NOMO-1 treated with dmso at 0.1 percent for 144 hours (cell line): ENCODE measurements at regions not wholly inside any gene's neighbourhood (a gene's known extent, or its start where the extent isn't known, plus 50 kb on each side); places are given as distances from the start of the nearest gene placed in this dataset.

Experiments used
- DNase-seq: peaks from one replicate; lab custom pipeline; 2025; ENCODE audit not compliant: unreplicated experiment; lab: John Stamatoyannopoulos, UW

- no peak for DNase-seq
Observed at GRCh38 chr1:163874070-163874469, 552.3 kb downstream of the NUF2 start.

DNA sequence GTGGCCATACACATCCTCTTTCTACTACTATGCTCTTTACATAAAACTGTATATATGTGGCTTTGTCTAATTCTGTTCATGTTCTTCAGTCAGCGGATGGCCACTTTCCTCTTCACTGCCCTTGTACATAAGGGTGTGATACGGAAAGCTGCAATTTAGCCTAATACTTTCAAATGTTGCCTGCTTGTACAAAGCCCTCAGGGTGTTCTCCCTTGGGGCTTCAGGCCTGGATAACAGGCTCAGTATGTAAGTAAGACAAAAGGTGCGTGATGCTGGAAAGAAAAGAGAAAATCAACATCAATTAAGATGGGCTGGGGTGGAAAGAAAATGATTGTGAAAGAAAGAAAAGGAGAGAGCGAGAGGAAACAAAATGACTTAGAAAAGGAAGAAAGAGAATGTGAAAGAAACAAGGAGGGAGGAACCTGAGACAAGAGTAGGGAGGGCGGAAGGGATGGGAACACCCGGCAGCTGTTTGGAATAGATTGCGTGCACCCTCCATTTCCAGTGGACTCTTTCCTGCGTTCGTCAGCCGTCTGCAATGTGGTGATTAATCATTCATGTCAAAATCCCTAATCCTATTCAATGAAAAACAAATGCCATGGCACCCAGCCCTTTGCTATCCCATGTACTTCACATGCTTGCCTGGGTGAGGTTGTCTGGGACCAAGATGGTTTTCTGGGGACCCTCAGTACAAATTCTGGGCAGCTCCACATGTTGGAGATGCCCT lies 553.6 kb downstream of the NUF2 start:
- DNase-seq, result no peak

DNA sequence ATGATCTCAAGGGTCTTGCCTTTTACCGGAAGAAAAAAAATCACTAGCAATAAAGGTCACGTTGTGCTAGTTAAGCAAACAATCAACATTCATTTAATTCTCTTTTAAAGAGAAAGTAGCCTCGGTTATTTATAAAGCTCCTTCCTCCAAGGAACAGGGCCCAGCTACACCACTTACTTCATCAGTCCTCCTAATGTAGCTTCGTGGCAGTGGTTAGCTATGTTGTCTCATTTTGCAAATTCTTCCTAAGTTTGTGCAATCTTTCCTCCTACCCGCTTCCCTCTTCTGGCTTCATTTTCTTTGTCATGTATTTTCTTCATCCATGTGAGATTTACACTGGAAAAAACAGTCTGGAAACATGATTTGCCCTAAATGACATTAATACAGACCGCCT lies 554.2 kb downstream of the NUF2 start:
- no peak for DNase-seq

- no peak for DNase-seq
Observed at GRCh38 chr1:163876546-163876945, 554.8 kb downstream of the NUF2 start.

- DNase-seq, result no peak
Observed at GRCh38 chr1:163877016-163877415, 555.3 kb downstream of the NUF2 start.

DNA sequence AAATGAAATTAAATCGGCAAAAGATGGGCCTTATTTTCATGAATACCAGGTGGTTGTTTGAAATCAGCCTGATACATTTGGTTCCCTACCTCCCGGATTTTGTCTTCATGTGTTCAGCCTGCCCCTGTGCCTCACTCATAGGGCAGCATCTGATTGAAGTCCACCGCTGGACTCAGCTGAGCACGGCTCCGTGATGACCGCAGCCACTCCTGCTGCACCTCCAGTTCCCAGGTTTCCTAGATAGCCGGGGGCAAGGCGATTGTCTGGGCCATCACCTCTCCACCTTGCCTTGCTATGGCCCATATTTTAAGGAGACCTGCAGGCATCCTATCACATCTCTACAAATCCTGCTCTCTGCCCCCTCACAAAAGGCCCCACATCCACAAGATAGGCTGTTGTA lies 563.8 kb downstream of the NUF2 start:
- DNase-seq, result no peak

GRCh38 chr1:163896001-163896400 lies 574.2 kb downstream of the NUF2 start:
- no peak for DNase-seq

DNA sequence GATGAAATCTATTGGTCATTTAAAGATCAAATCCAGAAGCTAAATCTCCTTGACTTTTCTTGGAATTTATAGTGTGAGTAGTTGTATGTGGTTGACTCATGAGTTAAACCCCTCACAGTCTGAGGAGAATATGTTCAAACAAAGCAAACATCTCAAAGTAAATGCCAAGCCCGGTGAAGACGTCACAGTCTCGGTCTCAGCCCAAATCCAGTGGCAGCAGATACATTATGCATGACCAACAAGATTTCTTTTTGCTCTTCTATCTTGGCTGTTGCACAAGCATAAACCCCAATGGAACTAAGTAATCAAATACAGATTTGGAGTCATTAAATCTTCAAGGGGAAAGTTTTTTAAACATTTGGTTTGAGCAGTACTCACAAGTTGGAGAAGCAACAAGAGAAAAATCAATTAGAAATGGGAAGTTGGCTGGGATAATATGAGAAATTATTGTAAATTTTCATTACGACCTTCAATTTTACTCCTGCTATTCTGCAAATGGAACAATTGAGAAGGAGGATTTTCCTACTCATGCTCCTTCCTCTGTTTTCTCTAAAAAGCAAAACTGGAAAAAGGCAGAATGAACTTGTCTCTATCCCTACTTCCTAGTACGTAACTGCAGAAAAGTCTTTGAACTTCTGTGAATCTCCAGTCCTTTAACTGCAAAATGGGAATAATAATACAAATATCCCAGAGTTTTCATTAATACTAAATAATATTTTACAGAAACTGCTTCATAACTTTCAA lies 575.8 kb downstream of the NUF2 start:
- DNase-seq, result no peak

DNA sequence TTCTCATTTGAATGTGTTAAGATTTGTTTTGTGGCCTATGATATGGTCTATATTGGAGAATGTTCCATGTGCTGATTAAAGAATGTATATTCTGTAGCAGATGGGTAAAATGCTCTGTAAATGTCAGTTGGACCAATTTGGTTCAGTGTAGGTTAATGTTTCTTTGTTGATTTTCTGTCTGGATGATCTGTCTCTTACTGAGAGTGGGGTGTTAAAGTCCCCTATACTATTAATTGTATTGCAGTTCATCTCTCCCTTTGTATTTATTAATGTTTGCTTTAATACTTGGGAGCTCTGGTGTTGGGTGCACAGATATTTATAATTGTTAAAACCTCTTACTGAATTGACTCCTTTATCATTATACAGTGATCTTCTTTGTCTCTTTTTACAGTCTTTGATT lies 584.5 kb downstream of the NUF2 start:
- DNase-seq, result no peak

- no peak for DNase-seq
Observed at GRCh38 chr1:163912170-163912884, 590.6 kb downstream of the NUF2 start.

DNA sequence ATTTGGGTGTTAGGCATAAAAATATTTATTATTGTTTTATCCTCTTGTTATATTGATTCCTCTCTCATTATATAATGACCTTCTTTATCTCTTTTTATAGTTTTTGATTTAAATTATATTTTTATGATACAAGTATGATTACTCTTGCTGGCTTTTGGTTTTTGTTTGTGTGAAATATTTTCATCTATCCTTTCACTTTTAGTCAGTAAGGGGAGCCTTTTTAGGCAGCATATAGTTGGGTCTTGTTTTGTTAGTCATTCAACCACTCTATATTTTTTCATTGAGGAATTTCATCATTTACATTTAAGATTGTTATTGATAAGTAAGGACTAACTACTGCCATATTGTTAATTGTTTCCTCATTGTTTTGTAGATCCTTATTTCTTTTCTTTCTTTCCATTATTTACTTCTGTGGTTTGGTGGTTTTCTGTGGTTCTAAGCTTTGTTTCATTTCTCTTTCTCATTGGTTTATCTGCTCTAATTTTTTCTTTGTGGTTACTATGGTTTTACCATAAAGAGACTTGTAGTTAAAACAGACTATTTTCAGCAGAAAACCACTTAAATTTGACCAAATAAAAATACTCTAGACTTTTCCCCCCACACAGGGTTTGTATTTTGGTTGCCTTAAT lies 593.1 kb downstream of the NUF2 start:
- DNase-seq, result no peak

- DNase-seq, result no peak
Observed at GRCh38 chr1:163922743-163923201, 601.0 kb downstream of the NUF2 start.

- no peak for DNase-seq
Observed at GRCh38 chr1:163924041-163924440, 602.3 kb downstream of the NUF2 start.

GRCh38 chr1:163927493-163927892 lies 605.7 kb downstream of the NUF2 start:
- no peak for DNase-seq

- no peak for DNase-seq
Observed at GRCh38 chr1:163928069-163928468, 606.3 kb downstream of the NUF2 start.

DNA sequence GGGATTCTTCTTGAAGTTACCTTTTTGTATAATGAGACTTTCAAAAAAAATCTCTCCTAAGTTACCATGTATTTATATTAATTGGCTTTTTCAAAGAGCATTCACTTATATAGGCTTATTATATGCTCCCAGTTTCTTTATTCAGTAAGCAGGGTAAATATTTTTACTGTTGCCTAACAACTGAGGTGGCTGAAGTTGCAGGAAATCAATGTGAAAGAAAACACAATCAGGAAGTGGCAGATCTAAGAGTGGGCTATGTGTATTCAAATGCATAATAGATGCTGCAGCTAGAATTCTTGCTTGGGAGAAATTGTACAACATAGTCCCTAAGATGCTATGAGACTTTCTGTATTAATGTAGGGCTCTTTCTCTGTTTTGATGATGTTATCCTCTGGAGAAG lies 606.9 kb downstream of the NUF2 start:
- no peak for DNase-seq

- DNase-seq, result no peak
Observed at GRCh38 chr1:163932901-163933300, 611.1 kb downstream of the NUF2 start.

DNA sequence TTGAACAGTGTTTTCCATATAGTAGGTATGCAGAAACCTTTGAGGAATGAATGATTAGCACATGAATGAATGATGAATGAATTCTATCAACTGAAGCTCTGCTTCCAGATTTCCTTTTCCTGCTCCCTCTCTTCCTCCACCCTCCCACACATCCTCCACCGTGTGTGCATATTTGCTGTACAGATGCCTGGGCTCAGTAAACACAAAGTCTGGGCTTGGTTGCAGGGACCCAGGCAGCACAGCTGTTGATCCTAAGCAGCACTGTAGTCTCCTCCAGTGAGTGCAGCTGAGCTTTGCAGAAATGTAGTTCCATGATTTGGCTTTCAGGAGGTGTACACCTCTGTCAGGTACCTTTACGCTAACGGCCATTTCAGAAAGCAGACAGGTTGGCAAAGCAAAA lies 611.7 kb downstream of the NUF2 start:
- DNase-seq, result no peak

DNA sequence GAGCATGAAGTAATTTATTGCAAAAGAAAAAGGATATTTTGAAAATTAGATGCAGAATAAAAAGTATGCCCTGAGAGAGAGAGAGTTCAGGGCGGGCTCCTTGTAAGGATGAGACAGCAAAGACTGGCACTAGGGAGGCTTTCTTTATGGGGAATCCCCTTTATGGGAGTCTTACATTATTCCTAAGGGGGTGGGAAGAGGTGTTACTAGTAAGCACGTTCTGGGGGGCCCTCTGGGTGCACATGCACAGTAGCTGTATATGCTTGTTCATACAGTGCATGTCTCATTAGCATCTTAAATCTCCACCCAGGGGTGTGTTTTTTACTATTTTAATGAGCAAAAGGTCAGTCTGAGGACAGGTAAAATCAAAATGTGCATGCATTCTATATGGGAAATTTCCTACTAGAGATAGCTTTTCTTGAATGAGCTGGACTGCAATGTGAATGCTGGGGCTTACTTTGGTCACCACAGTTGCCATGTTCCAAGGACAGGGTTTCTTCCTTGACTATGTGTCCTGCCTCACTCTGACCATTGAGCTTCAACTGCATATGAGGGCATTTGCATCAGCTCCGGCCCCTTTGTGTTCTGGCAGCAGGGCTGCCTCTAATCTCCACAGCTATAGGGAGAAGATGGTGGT lies 614.1 kb downstream of the NUF2 start:
- no peak for DNase-seq

DNA sequence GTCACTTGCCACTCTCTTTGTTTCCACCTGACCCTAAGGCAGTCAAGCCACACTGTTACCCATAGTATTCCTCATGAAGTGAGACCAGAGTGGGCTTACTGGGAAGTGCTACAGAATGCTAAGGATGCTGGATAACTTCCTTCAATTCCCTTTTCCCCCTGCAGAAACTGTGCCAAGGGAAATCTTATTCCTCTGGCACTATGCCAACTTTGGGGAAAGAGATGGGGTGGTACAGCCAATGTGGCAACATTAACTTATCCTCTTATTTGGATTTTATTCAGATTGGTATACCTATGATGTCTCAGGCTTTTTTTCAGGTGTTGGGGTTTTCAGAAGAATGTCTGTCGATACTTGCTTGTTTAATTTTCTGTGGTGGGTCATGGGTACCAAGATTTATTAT lies 599.4 kb upstream of the PBX1 start:
- DNase-seq, result no peak

DNA sequence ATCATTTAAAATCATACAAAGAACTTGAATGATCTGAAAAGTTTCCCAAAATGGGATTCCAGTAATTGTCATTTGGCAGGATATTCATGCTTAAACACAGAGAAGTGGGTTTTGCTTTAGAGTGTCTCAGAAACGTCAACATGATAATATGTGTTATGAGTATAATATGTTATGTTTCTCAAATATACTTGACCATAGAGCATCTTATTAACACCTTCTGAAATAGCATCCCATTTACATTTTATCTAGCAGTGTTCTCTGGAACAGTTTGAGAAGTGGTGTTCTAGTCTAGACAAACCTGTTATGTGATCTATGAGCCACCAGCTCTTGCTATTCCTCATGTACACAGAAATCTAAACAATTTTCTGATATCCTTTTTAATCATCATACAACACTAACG lies 588.8 kb upstream of the PBX1 start:
- DNase-seq, result no peak
